ENCODE measurements at regions not wholly inside any gene's neighbourhood (a gene's known extent, or its start where the extent isn't known, plus 50 kb on each side); places are given as distances from the start of the nearest gene placed in this dataset.

- no peak for DNase-seq (ENCODE audit: low read depth in 1 of 2, low spot score in 1 of 2)
- TF ChIP-seq JUND (IDR thresholded peaks at IDR 0.05; ENCODE audit: low read depth) = no peak
- in situ Hi-C loops (cut with HindIII; ENCODE audit: low pct_unique_long_range_greater_than_20kb, low sequenced_read_pairs) = no loop called here
Observed at GRCh38 chr5:3349704-3350565, 245.7 kb upstream of the IRX1 start.

DNA sequence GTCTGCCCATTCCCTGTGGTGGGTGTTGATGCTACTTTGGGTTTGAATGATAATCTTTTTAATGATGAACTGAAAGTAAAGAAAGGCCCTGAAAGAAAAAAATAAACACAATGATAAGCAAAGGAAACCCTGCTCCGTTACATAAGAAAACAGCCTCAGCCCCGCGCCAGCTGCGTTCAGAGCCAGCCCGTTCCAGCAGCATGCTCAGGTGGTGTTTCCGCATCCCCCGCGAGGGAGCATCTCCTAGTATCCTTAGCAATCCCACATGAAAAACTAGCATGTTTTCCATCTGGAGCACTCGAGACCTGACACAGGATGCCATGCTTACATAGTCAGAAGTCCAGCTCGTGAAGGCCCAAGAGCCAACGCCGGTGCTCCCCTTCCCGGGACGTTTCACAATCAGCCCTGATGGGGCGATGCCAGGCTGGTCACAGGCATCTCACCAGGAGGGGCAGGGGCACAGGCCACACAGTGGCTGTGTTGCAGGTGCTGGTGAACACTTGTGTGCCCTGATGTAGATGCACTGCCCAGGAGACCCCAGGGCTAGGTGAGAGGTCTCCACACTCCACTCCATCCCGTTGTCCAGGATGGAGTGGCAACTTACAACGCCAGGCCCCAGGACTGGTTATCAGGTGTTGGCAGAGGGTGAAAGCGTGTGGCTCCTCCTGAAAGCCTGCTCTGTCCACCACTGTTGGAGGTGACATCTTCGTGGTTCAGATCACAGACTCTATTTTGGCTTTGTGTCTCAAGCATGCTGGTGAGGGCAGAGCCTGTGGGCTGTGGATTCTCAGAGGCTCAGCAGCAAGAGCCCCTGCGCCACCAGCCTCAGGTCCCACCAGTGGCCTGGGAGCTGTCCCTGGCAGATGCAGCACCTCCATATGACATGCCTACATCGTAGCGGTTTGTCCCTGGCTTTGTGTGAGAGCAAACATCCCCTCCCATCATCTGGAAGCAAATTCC lies 246.8 kb upstream of the IRX1 start:
- no peak for DNase-seq (ENCODE audit: low read depth in 1 of 2, low spot score in 1 of 2)
- in situ Hi-C loops (cut with HindIII; ENCODE audit: low pct_unique_long_range_greater_than_20kb, low sequenced_read_pairs) = no loop called here
- no peak for TF ChIP-seq JUND (IDR thresholded peaks at IDR 0.05; ENCODE audit: low read depth)

DNA sequence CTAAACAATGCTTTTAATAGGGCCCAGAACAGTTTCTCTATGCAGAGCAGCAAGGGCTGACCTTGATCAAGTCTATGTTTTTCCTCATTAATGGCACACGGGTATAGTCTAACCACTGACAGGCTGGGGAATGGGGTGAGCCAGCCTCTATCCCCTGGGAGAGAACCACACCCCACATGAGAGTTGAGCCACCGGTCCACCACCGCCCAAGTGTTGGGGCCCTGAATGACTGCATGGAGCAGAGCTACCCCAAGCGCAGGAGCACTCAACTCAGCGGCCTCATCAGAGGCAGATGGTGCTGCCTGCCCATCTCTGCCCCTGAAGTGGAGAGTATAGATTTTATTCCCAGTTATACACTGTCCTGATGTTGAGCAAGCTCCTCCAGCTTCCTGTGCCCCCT lies 247.9 kb upstream of the IRX1 start:
- in situ Hi-C loops (cut with HindIII; ENCODE audit: low pct_unique_long_range_greater_than_20kb, low sequenced_read_pairs) = no loop called here
- DNase-seq (ENCODE audit: low read depth in 1 of 2, low spot score in 1 of 2) = no peak
- no peak for TF ChIP-seq JUND (IDR thresholded peaks at IDR 0.05; ENCODE audit: low read depth)

DNA sequence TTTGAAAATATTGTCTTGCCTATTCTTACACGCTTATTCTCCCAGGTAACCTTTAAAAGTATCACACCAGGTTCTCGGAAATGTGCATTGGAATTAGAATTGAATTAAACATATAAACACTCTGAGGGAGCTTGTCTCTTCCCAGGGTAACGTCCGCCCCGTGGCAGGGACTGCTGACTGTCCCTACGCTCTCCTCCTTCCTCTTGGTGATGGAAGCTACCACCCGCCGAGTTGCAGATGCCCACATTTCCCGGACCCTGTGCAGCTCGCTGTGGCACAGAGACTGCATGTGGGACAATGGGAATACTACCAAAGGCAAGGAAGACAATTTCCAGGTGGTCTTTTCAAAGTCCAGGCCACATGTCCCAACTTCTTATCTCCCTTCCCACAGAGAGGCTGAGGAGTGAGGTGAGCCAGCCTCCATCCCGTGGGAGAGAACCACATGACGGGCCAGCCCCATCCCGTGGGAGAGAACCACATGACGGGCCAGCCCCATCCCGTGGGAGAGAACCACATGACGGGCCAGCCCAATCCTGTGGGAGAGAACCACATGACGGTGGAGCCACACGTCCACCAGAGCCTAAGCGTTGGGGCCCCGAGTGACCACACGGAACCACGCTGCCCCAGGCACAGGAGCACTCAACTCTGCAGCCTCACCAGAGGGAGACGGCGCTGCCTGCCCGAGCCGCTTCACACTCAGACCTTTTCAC lies 249.4 kb upstream of the IRX1 start:
- DNase-seq (ENCODE audit: low read depth in 1 of 2, low spot score in 1 of 2) = no peak
- TF ChIP-seq JUND (IDR thresholded peaks at IDR 0.05; ENCODE audit: low read depth) = no peak
- in situ Hi-C loops (cut with HindIII; ENCODE audit: low pct_unique_long_range_greater_than_20kb, low sequenced_read_pairs) = no loop called here

GRCh38 chr5:3345195-3345594 lies 250.4 kb upstream of the IRX1 start:
- no peak for DNase-seq (ENCODE audit: low read depth in 1 of 2, low spot score in 1 of 2)
- in situ Hi-C loops (cut with HindIII; ENCODE audit: low pct_unique_long_range_greater_than_20kb, low sequenced_read_pairs) = no loop called here
- no peak for TF ChIP-seq JUND (IDR thresholded peaks at IDR 0.05; ENCODE audit: low read depth)

- no peak for DNase-seq (ENCODE audit: low read depth in 1 of 2, low spot score in 1 of 2)
- no peak for TF ChIP-seq JUND (IDR thresholded peaks at IDR 0.05; ENCODE audit: low read depth)
- in situ Hi-C loops (cut with HindIII; ENCODE audit: low pct_unique_long_range_greater_than_20kb, low sequenced_read_pairs) = no loop called here
Observed at GRCh38 chr5:3344671-3345070, 251.0 kb upstream of the IRX1 start.

GRCh38 chr5:3343911-3344310 lies 251.7 kb upstream of the IRX1 start:
- no peak for DNase-seq (ENCODE audit: low read depth in 1 of 2, low spot score in 1 of 2)
- TF ChIP-seq JUND (IDR thresholded peaks at IDR 0.05; ENCODE audit: low read depth) = no peak
- in situ Hi-C loops (cut with HindIII; ENCODE audit: low pct_unique_long_range_greater_than_20kb, low sequenced_read_pairs) = no loop called here

- in situ Hi-C loops (cut with HindIII; ENCODE audit: low pct_unique_long_range_greater_than_20kb, low sequenced_read_pairs) = no loop called here
- no peak for DNase-seq (ENCODE audit: low read depth in 1 of 2, low spot score in 1 of 2)
- TF ChIP-seq JUND (IDR thresholded peaks at IDR 0.05; ENCODE audit: low read depth) = no peak
Observed at GRCh38 chr5:3343211-3343610, 252.4 kb upstream of the IRX1 start.

DNA sequence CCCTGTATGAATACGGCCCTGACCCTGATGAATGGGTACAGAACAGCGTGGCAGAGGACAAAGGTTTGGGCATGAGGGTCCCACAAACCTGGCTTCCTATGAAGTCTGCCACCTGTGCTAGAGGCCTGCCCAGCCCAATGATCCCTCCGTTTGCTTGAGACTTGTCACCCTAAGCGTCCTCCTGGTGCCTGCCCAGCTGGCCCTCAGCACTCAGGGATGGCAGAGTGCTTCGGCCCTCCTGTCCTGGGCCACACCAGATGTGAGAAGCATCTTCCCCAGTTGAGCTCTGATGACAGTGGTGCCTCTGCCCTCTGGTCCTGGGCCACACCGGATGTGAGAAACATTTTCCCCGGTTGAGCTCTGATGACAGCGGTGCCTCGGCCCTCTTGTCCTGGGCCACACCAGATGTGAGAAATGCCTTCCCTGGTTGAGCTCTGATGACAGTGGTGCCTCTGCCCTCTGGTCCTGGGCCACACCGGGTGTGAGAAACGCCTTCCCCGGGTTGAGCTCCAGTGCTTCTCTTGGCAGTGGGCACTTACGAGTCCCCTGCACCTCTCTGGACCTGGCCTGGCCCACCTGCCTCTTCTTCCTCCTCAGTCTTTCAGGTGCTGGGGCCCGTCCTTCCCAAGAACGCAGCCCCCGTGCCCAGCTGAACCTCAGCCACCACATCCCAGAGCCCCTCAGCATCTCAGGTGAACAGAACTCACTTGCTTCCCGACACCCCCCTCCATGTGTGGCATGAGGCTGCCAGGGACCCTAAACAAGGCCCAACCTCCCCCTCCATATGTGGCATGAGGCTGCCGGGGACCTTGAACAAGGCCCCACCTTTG lies 253.1 kb upstream of the IRX1 start:
- no peak for DNase-seq (ENCODE audit: low read depth in 1 of 2, low spot score in 1 of 2)
- TF ChIP-seq JUND (IDR thresholded peaks at IDR 0.05; ENCODE audit: low read depth) = no peak
- in situ Hi-C loops (cut with HindIII; ENCODE audit: low pct_unique_long_range_greater_than_20kb, low sequenced_read_pairs) = no loop called here

- in situ Hi-C loops (cut with HindIII; ENCODE audit: low pct_unique_long_range_greater_than_20kb, low sequenced_read_pairs) = no loop called here
- no peak for DNase-seq (ENCODE audit: low read depth in 1 of 2, low spot score in 1 of 2)
- no peak for TF ChIP-seq JUND (IDR thresholded peaks at IDR 0.05; ENCODE audit: low read depth)
Observed at GRCh38 chr5:3341446-3342240, 254.0 kb upstream of the IRX1 start.

DNA sequence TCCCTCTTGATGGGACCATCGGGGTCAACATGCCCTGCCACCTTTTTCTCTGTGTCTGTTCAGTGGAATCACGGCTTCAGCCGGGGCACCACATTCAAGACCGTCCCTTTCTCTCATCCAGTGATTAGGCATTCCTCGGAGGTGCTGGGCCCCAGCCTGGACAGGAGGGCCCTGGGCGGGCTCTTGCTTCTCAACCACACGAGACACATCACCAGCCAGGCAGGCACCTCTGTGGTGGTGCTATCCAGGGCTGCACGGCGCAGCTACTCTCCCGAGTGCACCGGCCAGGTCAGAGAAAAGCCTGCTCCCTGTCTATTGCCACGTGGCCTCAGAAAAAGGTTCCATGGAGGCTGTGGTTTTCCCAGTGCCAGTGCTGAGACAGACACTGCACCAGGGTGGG lies 255.2 kb upstream of the IRX1 start:
- DNase-seq (ENCODE audit: low read depth in 1 of 2, low spot score in 1 of 2) = no peak
- TF ChIP-seq JUND (IDR thresholded peaks at IDR 0.05; ENCODE audit: low read depth) = no peak
- in situ Hi-C loops (cut with HindIII; ENCODE audit: low pct_unique_long_range_greater_than_20kb, low sequenced_read_pairs) = no loop called here

All from T47D (cell line).